ENCODE measurements at regions not wholly inside any gene's neighbourhood (a gene's known extent, or its start where the extent isn't known, plus 50 kb on each side); places are given as distances from the start of the nearest gene placed in this dataset.

GRCh38 chr4:41880840-41881831, 54.1 kb upstream of the TMEM33 start:
- TF ChIP-seq CTCF (IDR thresholded peaks at IDR 0.05; ENCODE audit: low read depth, low read length, poor library complexity, severe bottlenecking) (no peak), EZH2phosphoT487 (IDR thresholded peaks at IDR 0.05; ENCODE audit: borderline replicate concordance, low read length) (no peak)

All from DOHH2 (cell line).